Glutamatergic neuron (in vitro differentiated cells): ENCODE measurements at regions not wholly inside any gene's neighbourhood (a gene's known extent, or its start where the extent isn't known, plus 50 kb on each side); places are given as distances from the start of the nearest gene placed in this dataset.

Experiments
- DNase-seq: peaks from one replicate; pipeline ENCODE4 v3.0.0; 2022
- H3K27ac Mint-ChIP-seq: one replicate; pipeline ENCODE4 v1.8.0; 2020; ENCODE audit warnings: mild to moderate bottlenecking, mixed read lengths, inconsistent platforms; ENCODE audit not compliant: unreplicated experiment
- H3K27me3 Mint-ChIP-seq: one replicate; pipeline ENCODE4 v1.8.0; 2020; ENCODE audit warnings: mild to moderate bottlenecking, moderate library complexity, mixed read lengths, inconsistent platforms; ENCODE audit not compliant: unreplicated experiment
- H3K36me3 Mint-ChIP-seq: one replicate; pipeline ENCODE4 v1.8.0; 2020; ENCODE audit warnings: mild to moderate bottlenecking, mixed read lengths, inconsistent platforms; ENCODE audit not compliant: unreplicated experiment
- H3K4me1 Mint-ChIP-seq: one replicate; pipeline ENCODE4 v1.8.0; 2020; ENCODE audit warnings: mild to moderate bottlenecking, low read depth, mixed read lengths, inconsistent platforms; ENCODE audit not compliant: unreplicated experiment
- H3K4me3 Mint-ChIP-seq: one replicate; pipeline ENCODE4 v1.8.0; 2020; ENCODE audit warnings: mild to moderate bottlenecking, mixed read lengths, inconsistent platforms; ENCODE audit not compliant: unreplicated experiment
- H3K9me3 Mint-ChIP-seq: one replicate; pipeline ENCODE4 v1.8.0; 2020; ENCODE audit warnings: mild to moderate bottlenecking, moderate library complexity, mixed read lengths, inconsistent platforms; ENCODE audit not compliant: unreplicated experiment
- CTCF ChIP-seq: fragments of 200-600 bp; sonication (generic); IDR thresholded peaks from one replicate; pipeline ENCODE4 v1.5.0; 2021; ENCODE audit not compliant: partially characterized antibody, unreplicated experiment

GRCh38 chr1:181416268-181416860 is 67.0 kb upstream of the CACNA1E start:
- Mint-ChIP-seq H3K4me1 (no peaks in the 10 kb centered on the region), H3K27ac (no peak overlapping the region), H3K36me3 (no peaks in the 10 kb centered on the region), H3K27me3 (no peaks in the 10 kb centered on the region), H3K9me3 (peaks cover 2% of the 10 kb centered on the region), H3K4me3 (no peak overlapping the region)
- DNase-seq = no peak
- no peak for TF ChIP-seq CTCF

GRCh38 chr1:181417915-181418314 is 65.4 kb upstream of the CACNA1E start:
- TF ChIP-seq CTCF = no peak
- H3K36me3 Mint-ChIP-seq = no peaks in the 10 kb centered on the region
- no peaks in the 10 kb centered on the region for H3K9me3 Mint-ChIP-seq
- H3K27ac Mint-ChIP-seq = no peak overlapping the region
- no peaks in the 10 kb centered on the region for H3K27me3 Mint-ChIP-seq
- no peak overlapping the region for H3K4me3 Mint-ChIP-seq
- H3K4me1 Mint-ChIP-seq = no peaks in the 10 kb centered on the region
- DNase-seq = no peak

- peaks cover 2% of the 10 kb centered on the region for H3K27me3 Mint-ChIP-seq
- no peak overlapping the region for H3K4me3 Mint-ChIP-seq
- TF ChIP-seq CTCF = no peak
- H3K36me3 Mint-ChIP-seq = no peaks in the 10 kb centered on the region
- peaks cover 1% of the 10 kb centered on the region for H3K9me3 Mint-ChIP-seq
- peaks cover 23% of the 10 kb centered on the region for H3K4me1 Mint-ChIP-seq
- H3K27ac Mint-ChIP-seq = no peak overlapping the region
- peak; percentile 72 for DNase-seq
Measured at GRCh38 chr1:181423301-181423918, 59.9 kb upstream of the CACNA1E start.

GRCh38 chr1:181424786-181425403 is 58.4 kb upstream of the CACNA1E start:
- Mint-ChIP-seq H3K27ac (peak overlapping the region; percentile 59), H3K27me3 (peaks cover 2% of the 10 kb centered on the region), H3K4me1 (peaks cover 30% of the 10 kb centered on the region), H3K36me3 (no peaks in the 10 kb centered on the region), H3K4me3 (peak overlapping the region; percentile 20), H3K9me3 (peaks cover 1% of the 10 kb centered on the region)
- peak; percentile 88 for DNase-seq
- TF ChIP-seq CTCF = peak; percentile 100

GRCh38 chr1:181425566-181425965 is 57.8 kb upstream of the CACNA1E start:
- DNase-seq = no peak
- Mint-ChIP-seq H3K36me3 (no peaks in the 10 kb centered on the region), H3K4me1 (peaks cover 32% of the 10 kb centered on the region), H3K4me3 (no peak overlapping the region), H3K9me3 (peaks cover 1% of the 10 kb centered on the region), H3K27ac (peak overlapping the region; percentile 28), H3K27me3 (peaks cover 2% of the 10 kb centered on the region)
- TF ChIP-seq CTCF = no peak
